LNCaP clone FGC (cell line): ENCODE measurements at regions not wholly inside any gene's neighbourhood (a gene's known extent, or its start where the extent isn't known, plus 50 kb on each side); places are given as distances from the start of the nearest gene placed in this dataset.

ENCODE experiments used
- DNase-seq: peaks from one replicate; pipeline ENCODE4 v3.0.0-alpha.2; 2011; ENCODE audit warnings: low read depth
- H3K4me3 ChIP-seq: 2 replicates; pipeline ENCODE4 v1.5.1; 2011; ENCODE audit warnings: mild to moderate bottlenecking, low read depth, low read length, control low read depth
- TF ChIP-seq, protein P1 (sequence below): IDR thresholded peaks from 2 replicates; pipeline ENCODE4 v1.5.1; 2012; ENCODE audit warnings: mild to moderate bottlenecking; ENCODE audit not compliant: control insufficient read depth, insufficient read depth; ENCODE audit errors: extremely low read depth

DNA sequence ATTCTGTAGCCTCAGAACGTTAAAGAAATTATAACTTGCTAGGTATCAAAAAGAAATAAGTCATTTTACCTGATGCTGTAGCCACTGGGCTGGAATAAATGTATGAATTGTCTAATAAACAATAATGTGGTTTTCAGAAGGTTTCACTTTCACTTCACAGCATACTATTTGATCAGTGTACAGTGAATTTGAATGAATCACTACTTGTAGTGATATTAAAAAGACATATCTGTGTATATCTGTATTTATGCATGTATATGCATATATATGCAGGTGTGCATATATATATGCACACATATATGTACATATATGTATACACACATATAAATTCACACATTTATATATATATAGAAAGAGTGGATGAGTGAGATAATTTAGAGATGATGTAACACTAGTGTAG is 440.0 kb upstream of the PCDH10 start:
- TF ChIP-seq, protein P1, sequence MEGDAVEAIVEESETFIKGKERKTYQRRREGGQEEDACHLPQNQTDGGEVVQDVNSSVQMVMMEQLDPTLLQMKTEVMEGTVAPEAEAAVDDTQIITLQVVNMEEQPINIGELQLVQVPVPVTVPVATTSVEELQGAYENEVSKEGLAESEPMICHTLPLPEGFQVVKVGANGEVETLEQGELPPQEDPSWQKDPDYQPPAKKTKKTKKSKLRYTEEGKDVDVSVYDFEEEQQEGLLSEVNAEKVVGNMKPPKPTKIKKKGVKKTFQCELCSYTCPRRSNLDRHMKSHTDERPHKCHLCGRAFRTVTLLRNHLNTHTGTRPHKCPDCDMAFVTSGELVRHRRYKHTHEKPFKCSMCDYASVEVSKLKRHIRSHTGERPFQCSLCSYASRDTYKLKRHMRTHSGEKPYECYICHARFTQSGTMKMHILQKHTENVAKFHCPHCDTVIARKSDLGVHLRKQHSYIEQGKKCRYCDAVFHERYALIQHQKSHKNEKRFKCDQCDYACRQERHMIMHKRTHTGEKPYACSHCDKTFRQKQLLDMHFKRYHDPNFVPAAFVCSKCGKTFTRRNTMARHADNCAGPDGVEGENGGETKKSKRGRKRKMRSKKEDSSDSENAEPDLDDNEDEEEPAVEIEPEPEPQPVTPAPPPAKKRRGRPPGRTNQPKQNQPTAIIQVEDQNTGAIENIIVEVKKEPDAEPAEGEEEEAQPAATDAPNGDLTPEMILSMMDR: no peak
- DNase-seq: no peak
- no peak overlapping the region for H3K4me3 ChIP-seq

DNA sequence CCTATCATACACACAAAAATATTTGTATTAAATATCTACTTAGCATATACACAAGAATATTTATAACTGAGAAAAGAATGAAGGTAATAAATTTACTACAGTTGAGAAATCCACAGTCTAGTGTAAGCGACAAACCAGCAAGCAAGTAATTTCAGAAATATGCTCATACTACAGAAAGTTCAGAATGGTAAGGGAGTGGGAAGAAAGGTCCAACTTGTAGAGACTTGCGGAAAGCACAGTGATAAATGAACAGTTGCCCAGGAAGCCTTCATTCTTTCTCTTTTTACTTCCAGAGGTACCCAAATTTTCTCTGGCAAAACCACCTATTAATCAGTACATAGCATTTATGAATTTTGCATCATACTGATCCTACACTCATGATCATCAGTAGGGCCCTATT is 438.1 kb upstream of the PCDH10 start:
- TF ChIP-seq, protein P1: no peak
- no peak overlapping the region for H3K4me3 ChIP-seq
- DNase-seq: no peak

DNA sequence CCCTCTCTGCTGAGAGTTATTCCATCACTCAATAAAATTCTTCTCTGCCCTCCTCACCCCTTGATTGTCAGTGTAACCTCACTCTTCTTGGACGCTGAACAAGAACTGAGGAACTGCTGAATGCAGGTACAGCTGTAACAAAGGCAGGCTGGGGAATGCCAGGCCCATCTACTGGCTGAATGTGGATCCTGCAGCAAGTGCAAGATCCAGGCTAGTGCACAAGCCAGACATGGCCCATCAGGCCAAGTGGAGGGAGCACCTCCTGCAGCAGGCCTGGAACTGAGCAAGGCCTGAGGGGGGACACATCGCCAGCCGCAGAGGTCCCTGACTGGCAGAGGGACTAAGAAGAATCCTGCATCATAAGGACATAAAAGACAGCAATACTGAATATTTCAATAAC is 411.8 kb upstream of the PCDH10 start:
- H3K4me3 ChIP-seq: no peak overlapping the region
- TF ChIP-seq, protein P1: no peak
- DNase-seq: no peak

DNA sequence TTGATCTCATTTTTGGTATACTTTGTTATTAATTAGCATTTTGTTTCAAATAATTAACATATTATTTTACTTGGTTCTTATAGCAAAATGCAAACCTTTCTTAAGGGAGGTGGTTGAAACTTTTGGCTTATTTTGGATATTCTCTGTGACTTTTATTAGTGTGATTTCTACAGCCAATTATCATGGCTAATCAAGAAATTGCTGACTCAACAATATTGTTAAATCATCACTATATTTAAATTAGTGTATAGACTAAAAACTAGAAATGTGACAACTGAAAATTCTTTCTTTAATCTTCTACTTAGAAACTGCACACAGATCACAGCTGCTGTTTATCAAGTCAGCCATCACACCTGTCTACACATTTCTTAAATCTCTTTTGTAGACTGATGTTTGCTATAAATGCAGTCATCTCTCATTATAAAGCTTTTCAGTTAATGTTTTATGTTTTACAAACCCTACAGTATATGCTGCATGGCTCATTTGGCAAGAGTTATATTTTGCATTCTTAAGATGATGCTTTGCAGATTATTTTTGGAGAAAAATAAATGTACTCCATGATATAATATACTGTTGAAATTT is 389.8 kb upstream of the PCDH10 start:
- DNase-seq: no peak
- TF ChIP-seq, protein P1: no peak
- H3K4me3 ChIP-seq: no peak overlapping the region

DNA sequence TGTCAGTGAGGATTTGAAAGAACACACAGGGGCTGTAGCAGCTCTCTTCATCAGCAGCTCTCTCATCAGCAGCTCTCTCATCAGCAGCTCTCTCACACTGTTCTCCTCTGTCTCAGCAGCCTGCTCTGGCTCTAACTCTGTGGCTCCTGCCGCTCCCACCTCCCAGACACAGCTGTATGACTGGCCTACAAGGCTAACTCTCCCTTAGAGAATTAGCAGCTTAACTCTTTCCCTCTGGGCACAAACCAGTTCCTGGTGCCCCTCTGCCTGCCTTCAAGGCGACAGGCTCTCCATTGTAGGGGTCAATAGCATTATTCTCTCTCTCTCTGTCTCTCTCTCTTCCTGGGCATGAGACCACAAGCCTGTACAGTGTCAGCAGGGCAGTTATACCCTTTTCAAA is 385.6 kb upstream of the PCDH10 start:
- DNase-seq: no peak
- no peak overlapping the region for H3K4me3 ChIP-seq
- TF ChIP-seq, protein P1: no peak

DNA sequence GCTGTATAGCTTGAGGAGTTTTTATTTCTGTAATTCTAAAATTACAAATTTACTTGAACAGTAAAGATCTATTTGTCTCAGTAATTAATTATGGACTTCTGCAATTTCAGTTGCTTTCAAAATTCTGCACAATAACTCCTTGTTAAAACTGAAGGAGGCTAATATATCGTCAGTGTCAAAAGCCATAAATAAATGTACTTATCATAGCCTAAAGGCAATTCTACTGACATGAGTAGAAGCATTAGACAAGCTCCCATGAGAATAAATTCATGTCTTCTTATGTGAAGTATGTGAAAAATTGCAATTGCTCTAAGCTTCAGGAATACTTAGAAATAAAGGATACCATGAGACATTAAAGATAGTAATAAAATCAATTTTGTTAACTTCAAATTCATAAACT is 381.2 kb upstream of the PCDH10 start:
- no peak overlapping the region for H3K4me3 ChIP-seq
- no peak for DNase-seq
- TF ChIP-seq, protein P1: no peak

DNA sequence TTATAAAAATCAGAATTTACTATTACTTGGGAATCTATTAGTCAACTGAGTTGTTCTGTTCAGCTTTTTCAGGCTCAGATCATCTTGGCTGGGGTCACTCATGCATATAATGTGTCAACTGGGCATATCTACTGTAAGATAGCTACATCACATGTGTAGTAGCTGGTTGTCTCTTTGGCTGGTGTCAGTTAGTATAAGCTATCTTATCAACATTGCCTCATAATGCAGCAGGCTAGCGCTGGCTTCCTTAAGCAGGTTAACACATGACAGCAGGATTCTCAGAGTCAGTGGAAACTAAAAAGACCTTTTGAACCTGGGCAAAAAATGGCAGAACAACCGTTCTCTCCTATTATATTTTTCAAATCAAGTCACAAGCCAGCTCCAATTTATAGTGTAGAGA is 378.3 kb upstream of the PCDH10 start:
- no peak for DNase-seq
- no peak overlapping the region for H3K4me3 ChIP-seq
- TF ChIP-seq, protein P1: no peak
